H9 (cell line): ENCODE measurements at regions not wholly inside any gene's neighbourhood (a gene's known extent, or its start where the extent isn't known, plus 50 kb on each side); places are given as distances from the start of the nearest gene placed in this dataset.
"Not testable (repeated sequence)": the region's sequence is repeated elsewhere in the genome, so short reads cannot be mapped to it uniquely, and the experiment has no call there.

ENCODE experiments used
- DNase-seq: peaks from one replicate; pipeline ENCODE4 v3.0.0-alpha.2; 2017
- H2AFZ ChIP-seq: one replicate; pipeline ENCODE4 v1.6.1; 2013; ENCODE audit warnings: mild to moderate bottlenecking, low read length, control low read depth, moderate library complexity
- H2AK5ac ChIP-seq: 2 replicates; pipeline ENCODE4 v1.6.1; 2013; ENCODE audit warnings: low read length, control low read depth, mixed read lengths; ENCODE audit not compliant: insufficient read length
- H2BK120ac ChIP-seq: one replicate; pipeline ENCODE4 v1.6.1; 2013; ENCODE audit warnings: low read depth, mild to moderate bottlenecking, low read length, control low read depth, inconsistent platforms; ENCODE audit not compliant: poor library complexity, severe bottlenecking
- H2BK12ac ChIP-seq: 2 replicates; pipeline ENCODE4 v1.6.1; 2013; ENCODE audit warnings: low read length, control low read depth, mixed read lengths, low read depth; ENCODE audit not compliant: insufficient read length
- H2BK15ac ChIP-seq: 2 replicates; pipeline ENCODE4 v1.6.1; 2013; ENCODE audit warnings: low read depth, low read length, control low read depth
- H2BK20ac ChIP-seq: one replicate; pipeline ENCODE4 v1.6.1; 2013; ENCODE audit warnings: low read depth, mild to moderate bottlenecking, low read length, control low read depth, inconsistent platforms; ENCODE audit not compliant: poor library complexity, severe bottlenecking
- H2BK5ac ChIP-seq: 2 replicates; pipeline ENCODE4 v1.6.1; 2013; ENCODE audit warnings: low read length, control low read depth, mixed read lengths; ENCODE audit not compliant: insufficient read length
- H3K14ac ChIP-seq: 2 replicates; pipeline ENCODE4 v1.6.1; 2013; ENCODE audit warnings: low read length, control low read depth; ENCODE audit not compliant: insufficient read depth
- H3K18ac ChIP-seq: 2 replicates; pipeline ENCODE4 v1.6.1; 2013; ENCODE audit warnings: low read depth, mild to moderate bottlenecking, mixed read lengths, low read length, control low read depth; ENCODE audit not compliant: insufficient read length
- H3K23ac ChIP-seq: 2 replicates; pipeline ENCODE4 v1.6.1; 2013; ENCODE audit warnings: low read length, control low read depth, mixed read lengths, low read depth; ENCODE audit not compliant: insufficient read length
- H3K23me2 ChIP-seq: 2 replicates; pipeline ENCODE4 v1.6.1; 2013; ENCODE audit warnings: low read depth, mild to moderate bottlenecking, mixed read lengths, low read length, control low read depth; ENCODE audit not compliant: insufficient read length, poor library complexity, severe bottlenecking
- H3K27ac ChIP-seq: 2 replicates; pipeline ENCODE4 v1.5.1; 2013; ENCODE audit warnings: low read length, control low read depth, mixed read lengths, low read depth; ENCODE audit not compliant: insufficient read length
- H3K27me3 ChIP-seq: 2 replicates; pipeline ENCODE4 v1.6.1; 2013; ENCODE audit warnings: low read length, control low read depth, inconsistent platforms; ENCODE audit not compliant: insufficient read depth
- H3K4ac ChIP-seq: 2 replicates; pipeline ENCODE4 v1.6.1; 2013; ENCODE audit warnings: low read depth, mild to moderate bottlenecking, control low read depth, inconsistent platforms, low read length, moderate library complexity
- H3K4me1 ChIP-seq: 2 replicates; pipeline ENCODE4 v1.6.1; 2013; ENCODE audit warnings: low read length, control low read depth, inconsistent platforms; ENCODE audit not compliant: insufficient read depth
- H3K4me2 ChIP-seq: 2 replicates; pipeline ENCODE4 v1.6.1; 2013; ENCODE audit warnings: low read length, control low read depth, mixed read lengths; ENCODE audit not compliant: insufficient read length, insufficient read depth
- H3K56ac ChIP-seq: 2 replicates; pipeline ENCODE4 v1.6.1; 2013; ENCODE audit warnings: low read depth, mild to moderate bottlenecking, mixed read lengths, low read length, control low read depth; ENCODE audit not compliant: insufficient read length
- H3K79me1 ChIP-seq: 2 replicates; pipeline ENCODE4 v1.6.1; 2013; ENCODE audit warnings: low read depth, mild to moderate bottlenecking, moderate library complexity, low read length, control low read depth, inconsistent platforms; ENCODE audit not compliant: insufficient read depth, poor library complexity, severe bottlenecking
- H3K79me2 ChIP-seq: 2 replicates; pipeline ENCODE4 v1.6.1; 2013; ENCODE audit warnings: low read length, control low read depth, inconsistent platforms; ENCODE audit not compliant: insufficient read depth
- H3K9ac ChIP-seq: 2 replicates; pipeline ENCODE4 v1.6.1; 2013; ENCODE audit warnings: low read length, control low read depth, mixed read lengths; ENCODE audit not compliant: insufficient read length; ENCODE audit errors: extremely low read depth
- H3K9me3 ChIP-seq: one replicate; pipeline ENCODE4 v1.6.1; 2013; ENCODE audit warnings: low read depth, low read length, inconsistent platforms; ENCODE audit not compliant: control insufficient read depth
- H3T11ph ChIP-seq: one replicate; pipeline ENCODE4 v1.6.1; 2013; ENCODE audit warnings: mild to moderate bottlenecking, low read length, control low read depth, inconsistent platforms
- H4K20me1 ChIP-seq: one replicate; pipeline ENCODE4 v1.6.1; 2013; ENCODE audit not compliant: control insufficient read depth, insufficient read length, insufficient read depth
- H4K5ac ChIP-seq: 2 replicates; pipeline ENCODE4 v1.6.1; 2013; ENCODE audit warnings: low read depth, mild to moderate bottlenecking, mixed read lengths, low read length, control low read depth; ENCODE audit not compliant: insufficient read length
- H4K8ac ChIP-seq: replicated peaks from 2 replicates; pipeline ENCODE4 v1.6.1; 2013; ENCODE audit warnings: low read length, control low read depth, mixed read lengths, low read depth; ENCODE audit not compliant: insufficient read length
- H4K91ac ChIP-seq: 2 replicates; pipeline ENCODE4 v1.6.1; 2013; ENCODE audit warnings: low read depth, mild to moderate bottlenecking, moderate library complexity, mixed read lengths, low read length, control low read depth; ENCODE audit not compliant: insufficient read length
- H3K27ac Mint-ChIP-seq, 3 experiments: 2 replicates in 2 of 3; 3 replicates in 1 of 3; pipeline ENCODE4 v1.8.0; 2020 to 2021; ENCODE audit warnings: mixed read lengths in 3 of 3, mild to moderate bottlenecking in 1 of 3, moderate library complexity in 1 of 3
- H3K27me3 Mint-ChIP-seq: 2 replicates; pipeline ENCODE4 v1.8.0; 2021; ENCODE audit warnings: low read depth, mild to moderate bottlenecking, moderate library complexity, mixed read lengths
- H3K36me3 Mint-ChIP-seq, 3 experiments: 2 replicates in 2 of 3; 3 replicates in 1 of 3; pipeline ENCODE4 v1.8.0; 2020 to 2021; ENCODE audit warnings: low read depth in 3 of 3, mixed read lengths in 3 of 3; ENCODE audit not compliant: insufficient read depth in 1 of 3
- H3K4me1 Mint-ChIP-seq, 2 experiments: 2 replicates each; pipeline ENCODE4 v1.8.0; 2020; ENCODE audit warnings: mixed read lengths in 2 of 2
- H3K4me3 Mint-ChIP-seq, 2 experiments: 2 replicates in 1 of 2; 3 replicates in 1 of 2; pipeline ENCODE4 v1.8.0; 2020 to 2021; ENCODE audit warnings: mild to moderate bottlenecking in 2 of 2, mixed read lengths in 2 of 2, moderate library complexity in 1 of 2
- H3K9me3 Mint-ChIP-seq, 2 experiments: 2 replicates in 1 of 2; 3 replicates in 1 of 2; pipeline ENCODE4 v1.8.0; 2020; ENCODE audit warnings: mild to moderate bottlenecking in 2 of 2, mixed read lengths in 2 of 2, moderate library complexity in 1 of 2
- WGBS: extraction: QIAGEN DNeasy Blood & Tissue Kit; methylation state at CpG from one replicate; pipeline ENCODE4 v1.1.7; 2013; ENCODE audit warnings: missing lambda C conversion rate, low lambda C conversion rate, mixed read lengths; ENCODE audit not compliant: insufficient read length; ENCODE audit errors: extremely low coverage; 5-methylcytosine and 5-hydroxymethylcytosine counted together

- not testable (repeated sequence) for H2BK12ac ChIP-seq, H3K27ac ChIP-seq, H3K14ac ChIP-seq, H3K4me3 Mint-ChIP-seq, H3K27me3 ChIP-seq, H3K18ac ChIP-seq, H3K27me3 Mint-ChIP-seq, H4K91ac ChIP-seq, DNase-seq, H3K79me1 ChIP-seq, H2AK5ac ChIP-seq, H3K36me3 Mint-ChIP-seq, H3K4me1 ChIP-seq, H3K4me2 ChIP-seq, H4K20me1 ChIP-seq, H3K27ac Mint-ChIP-seq, H2BK20ac ChIP-seq, H3K23me2 ChIP-seq, H2BK5ac ChIP-seq, H4K5ac ChIP-seq, H2AFZ ChIP-seq, H3K4ac ChIP-seq, H3K9me3 Mint-ChIP-seq, H3K9me3 ChIP-seq, H3K23ac ChIP-seq, H3T11ph ChIP-seq, H3K9ac ChIP-seq, H3K79me2 ChIP-seq, H2BK15ac ChIP-seq, H4K8ac ChIP-seq, H3K56ac ChIP-seq, H2BK120ac ChIP-seq
- no CpG with 5 or more reads among the region's 3 CpGs for WGBS
- peaks cover 7 to 12% of the 10 kb centered on the region in 2 experiments; a peak in 3 of 4 replicates for H3K4me1 Mint-ChIP-seq
Measured at GRCh38 chr2:194504876-194505275, 1152.2 kb upstream of the SLC39A10 start.
